Panc1 (cell line): ENCODE measurements at regions not wholly inside any gene's neighbourhood (a gene's known extent, or its start where the extent isn't known, plus 50 kb on each side); places are given as distances from the start of the nearest gene placed in this dataset.

Experiments
- ATAC-seq: fragments of 200-7000 bp; cut with Tn5 transposase; 2 replicates; pipeline ENCODE4 v1.9.1; 2020; ENCODE audit warnings: mild to moderate bottlenecking, moderate library complexity
- BruUV-seq: library from RNA; stranded (reverse); fragments of 400-500 nt; replicated peaks from 2 replicates; lab custom pipeline; 2021; lab: Mats Ljungman, UMichigan
- CTCF ChIA-PET: fragments of 300-600 bp; sonication (Branson Sonifier 250); formaldehyde crosslinking; loops from one replicate; lab custom pipeline; 2022; ENCODE audit warnings: antibody characterized with exemption; lab: Charles Lee
- POLR2A ChIA-PET: fragments of 300-600 bp; sonication (Branson Sonifier 250); formaldehyde crosslinking; loops from one replicate; lab custom pipeline; 2022; ENCODE audit warnings: antibody characterized with exemption; lab: Charles Lee
- DNase-seq: peaks from one replicate; pipeline ENCODE4 v3.0.0-alpha.2; 2010; ENCODE audit warnings: low read depth, low spot score
- H3K27ac ChIP-seq: 2 replicates; pipeline ENCODE4 v1.5.1; 2011; ENCODE audit warnings: mild to moderate bottlenecking, low read length, inconsistent platforms
- H3K27me3 ChIP-seq: fragments of 200-500 bp; sonication (Bioruptor generic); 2 replicates; pipeline ENCODE4 v1.6.0; 2014; ENCODE audit warnings: low read length, inconsistent platforms; ENCODE audit not compliant: control insufficient read depth, insufficient read depth
- H3K36me3 ChIP-seq: fragments of 200-500 bp; sonication (Bioruptor generic); 2 replicates; pipeline ENCODE4 v1.5.1; 2014; ENCODE audit warnings: inconsistent platforms, mild to moderate bottlenecking, low read length, moderate library complexity; ENCODE audit not compliant: control insufficient read depth, insufficient read depth
- H3K4me1 ChIP-seq: 2 replicates; pipeline ENCODE4 v1.5.1; 2011; ENCODE audit warnings: inconsistent platforms, mild to moderate bottlenecking, low read length, moderate library complexity; ENCODE audit not compliant: control insufficient read depth, insufficient read depth
- H3K4me3 ChIP-seq, 2 experiments: 2 replicates each; pipeline ENCODE4 v1.5.1; 2011 to 2012; ENCODE audit warnings: low read depth in 2 of 2, low read length in 2 of 2, mild to moderate bottlenecking in 2 of 2, inconsistent platforms in 1 of 2, moderate library complexity in 1 of 2
- H3K9me3 ChIP-seq: fragments of 200-500 bp; sonication (Bioruptor generic); 2 replicates; pipeline ENCODE4 v1.5.1; 2014; ENCODE audit warnings: low read depth, mild to moderate bottlenecking, inconsistent platforms, low read length, moderate library complexity; ENCODE audit not compliant: control insufficient read depth, insufficient read depth
- POLR2AphosphoS5 ChIP-seq: IDR thresholded peaks from 2 replicates; pipeline ENCODE4 v1.6.1; 2012; ENCODE audit warnings: mild to moderate bottlenecking, low read depth, low read length, moderate library complexity
- SIN3A ChIP-seq: IDR thresholded peaks from 2 replicates; pipeline ENCODE4 v1.6.1; 2012; ENCODE audit warnings: low read depth, mild to moderate bottlenecking, low read length, moderate library complexity, borderline replicate concordance; ENCODE audit not compliant: insufficient read depth
- TCF7L2 ChIP-seq: IDR thresholded peaks from 2 replicates; pipeline ENCODE4 v1.6.1; 2011; ENCODE audit warnings: mild to moderate bottlenecking, low read depth, low read length, inconsistent platforms
- in situ Hi-C: cut with HindIII; loops from 2 replicates; pipeline ENCODE4 v1.10.0; 2016; ENCODE audit warnings: low sequenced_read_pairs, low pct_unique_long_range_greater_than_20kb
- intact Hi-C: fragments of 100-400 bp; cut with micrococcal nuclease; formaldehyde crosslinking; loops from one replicate; pipeline ENCODE4 v1.10.0; 2022; ENCODE audit not compliant: unreplicated experiment
- TF ChIP-seq, protein P1 (sequence below), 2 experiments: IDR thresholded peaks; 2 replicates each; pipeline ENCODE4 v1.6.1; 2011 to 2012; ENCODE audit warnings: low read depth in 2 of 2, control low read depth in 1 of 2, low read length in 1 of 2, mild to moderate bottlenecking in 1 of 2, moderate library complexity in 1 of 2; ENCODE audit not compliant: insufficient read depth in 1 of 2
- TF ChIP-seq, protein P2 (sequence below): fragments of 450-650 bp; IDR thresholded peaks from 2 replicates; pipeline ENCODE4 v1.5.1; 2017; ENCODE audit warnings: mild to moderate bottlenecking

DNA sequence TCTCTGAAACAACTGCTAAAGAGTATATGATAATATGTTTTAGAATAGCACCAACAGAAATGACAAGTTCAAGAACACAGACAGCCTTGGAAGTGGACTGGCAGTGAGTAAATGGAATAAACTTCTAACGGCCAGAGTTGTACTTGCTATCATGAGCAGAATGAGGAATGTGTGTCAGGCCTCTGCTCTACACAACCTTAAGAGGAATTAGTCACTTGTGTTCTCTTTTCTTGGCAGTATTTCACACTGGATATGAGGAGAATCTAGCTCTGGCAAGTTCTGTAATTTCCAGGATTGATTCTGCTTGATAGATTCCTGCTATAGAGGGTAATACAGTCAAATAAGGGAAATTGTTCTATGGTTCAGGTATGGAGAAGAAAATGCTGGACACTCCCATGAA, 757.3 kb downstream of the EFNB2 start:
- ATAC-seq (no peak), DNase-seq (no peak)

DNA sequence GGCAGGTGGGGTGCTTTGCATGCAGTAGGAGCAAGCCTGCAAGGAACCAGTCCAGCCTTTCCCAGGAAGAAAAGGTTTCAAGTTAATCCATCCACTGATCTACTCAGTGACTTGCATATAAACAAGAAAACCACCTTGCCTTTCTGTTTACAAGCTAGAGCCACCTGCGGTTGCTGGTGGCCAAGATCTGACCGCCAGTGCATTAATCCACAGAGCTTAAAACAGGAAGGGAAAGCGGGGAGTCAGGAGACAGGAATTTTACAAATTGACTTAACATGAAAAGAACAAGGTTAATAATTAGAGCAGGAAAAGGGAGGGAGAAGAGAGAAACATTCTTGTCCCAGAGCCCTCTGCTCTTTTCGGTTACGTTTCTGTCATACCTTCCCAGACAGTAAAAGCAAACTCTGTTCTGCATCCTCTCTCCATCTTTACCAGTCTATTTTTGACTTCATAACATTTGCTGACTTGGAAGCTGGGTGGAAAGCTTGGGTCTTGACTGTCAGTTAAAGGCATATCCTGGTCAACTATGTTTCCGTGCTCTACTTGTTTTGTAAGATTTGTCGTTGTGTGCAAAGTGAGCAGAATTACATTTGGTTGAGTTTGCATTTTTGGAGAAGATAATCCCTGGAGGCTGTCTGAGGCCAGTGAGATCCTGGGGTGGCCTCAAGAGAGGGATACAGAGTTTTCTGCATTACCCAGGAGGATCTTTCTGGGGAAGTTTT, 760.6 kb downstream of the EFNB2 start:
- no peak for TF ChIP-seq SIN3A
- TF ChIP-seq, protein P1, sequence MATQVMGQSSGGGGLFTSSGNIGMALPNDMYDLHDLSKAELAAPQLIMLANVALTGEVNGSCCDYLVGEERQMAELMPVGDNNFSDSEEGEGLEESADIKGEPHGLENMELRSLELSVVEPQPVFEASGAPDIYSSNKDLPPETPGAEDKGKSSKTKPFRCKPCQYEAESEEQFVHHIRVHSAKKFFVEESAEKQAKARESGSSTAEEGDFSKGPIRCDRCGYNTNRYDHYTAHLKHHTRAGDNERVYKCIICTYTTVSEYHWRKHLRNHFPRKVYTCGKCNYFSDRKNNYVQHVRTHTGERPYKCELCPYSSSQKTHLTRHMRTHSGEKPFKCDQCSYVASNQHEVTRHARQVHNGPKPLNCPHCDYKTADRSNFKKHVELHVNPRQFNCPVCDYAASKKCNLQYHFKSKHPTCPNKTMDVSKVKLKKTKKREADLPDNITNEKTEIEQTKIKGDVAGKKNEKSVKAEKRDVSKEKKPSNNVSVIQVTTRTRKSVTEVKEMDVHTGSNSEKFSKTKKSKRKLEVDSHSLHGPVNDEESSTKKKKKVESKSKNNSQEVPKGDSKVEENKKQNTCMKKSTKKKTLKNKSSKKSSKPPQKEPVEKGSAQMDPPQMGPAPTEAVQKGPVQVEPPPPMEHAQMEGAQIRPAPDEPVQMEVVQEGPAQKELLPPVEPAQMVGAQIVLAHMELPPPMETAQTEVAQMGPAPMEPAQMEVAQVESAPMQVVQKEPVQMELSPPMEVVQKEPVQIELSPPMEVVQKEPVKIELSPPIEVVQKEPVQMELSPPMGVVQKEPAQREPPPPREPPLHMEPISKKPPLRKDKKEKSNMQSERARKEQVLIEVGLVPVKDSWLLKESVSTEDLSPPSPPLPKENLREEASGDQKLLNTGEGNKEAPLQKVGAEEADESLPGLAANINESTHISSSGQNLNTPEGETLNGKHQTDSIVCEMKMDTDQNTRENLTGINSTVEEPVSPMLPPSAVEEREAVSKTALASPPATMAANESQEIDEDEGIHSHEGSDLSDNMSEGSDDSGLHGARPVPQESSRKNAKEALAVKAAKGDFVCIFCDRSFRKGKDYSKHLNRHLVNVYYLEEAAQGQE (IDR thresholded peaks at IDR 0.05; ENCODE audit: insufficient read depth in 1 of 2, low read depth in 2 of 2, low read length in 1 of 2), result no peak
- TF ChIP-seq, protein P2, sequence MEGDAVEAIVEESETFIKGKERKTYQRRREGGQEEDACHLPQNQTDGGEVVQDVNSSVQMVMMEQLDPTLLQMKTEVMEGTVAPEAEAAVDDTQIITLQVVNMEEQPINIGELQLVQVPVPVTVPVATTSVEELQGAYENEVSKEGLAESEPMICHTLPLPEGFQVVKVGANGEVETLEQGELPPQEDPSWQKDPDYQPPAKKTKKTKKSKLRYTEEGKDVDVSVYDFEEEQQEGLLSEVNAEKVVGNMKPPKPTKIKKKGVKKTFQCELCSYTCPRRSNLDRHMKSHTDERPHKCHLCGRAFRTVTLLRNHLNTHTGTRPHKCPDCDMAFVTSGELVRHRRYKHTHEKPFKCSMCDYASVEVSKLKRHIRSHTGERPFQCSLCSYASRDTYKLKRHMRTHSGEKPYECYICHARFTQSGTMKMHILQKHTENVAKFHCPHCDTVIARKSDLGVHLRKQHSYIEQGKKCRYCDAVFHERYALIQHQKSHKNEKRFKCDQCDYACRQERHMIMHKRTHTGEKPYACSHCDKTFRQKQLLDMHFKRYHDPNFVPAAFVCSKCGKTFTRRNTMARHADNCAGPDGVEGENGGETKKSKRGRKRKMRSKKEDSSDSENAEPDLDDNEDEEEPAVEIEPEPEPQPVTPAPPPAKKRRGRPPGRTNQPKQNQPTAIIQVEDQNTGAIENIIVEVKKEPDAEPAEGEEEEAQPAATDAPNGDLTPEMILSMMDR, result no peak
- no peak for TF ChIP-seq POLR2AphosphoS5
- TF ChIP-seq TCF7L2, result no peak
- in situ Hi-C loops (no loop called here), intact Hi-C loops (no loop called here)
- Histone ChIP-seq H3K4me3 (no peak overlapping the region), H3K36me3 (no peaks in the 10 kb centered on the region), H3K27ac (no peak overlapping the region), H3K4me1 (no peaks in the 10 kb centered on the region; the same call in 1 of the 2 replicates), H3K9me3 (no peaks in the 10 kb centered on the region), H3K27me3 (no peaks in the 10 kb centered on the region)
- no TSS peak for BruUV-seq
- ChIA-PET CTCF (no interaction called here), POLR2A (no interaction called here)
- DNase-seq (no peak), ATAC-seq (no peak)

More for the DNA sequence above, 757.3 kb downstream of the EFNB2 start:
- intact Hi-C loops, result no loop called here
- Histone ChIP-seq H3K27ac (no peak overlapping the region), H3K36me3 (no peaks in the 10 kb centered on the region), H3K4me1 (no peaks in the 10 kb centered on the region; the same call in 1 of the 2 replicates), H3K27me3 (no peaks in the 10 kb centered on the region), H3K9me3 (no peaks in the 10 kb centered on the region), H3K4me3 (no peak overlapping the region)
- ChIA-PET CTCF (no interaction called here), POLR2A (no interaction called here)
- in situ Hi-C loops, result no loop called here
- TF ChIP-seq POLR2AphosphoS5 (no peak), TCF7L2 (no peak), SIN3A (no peak)
- TF ChIP-seq, protein P2, result no peak
- TF ChIP-seq, protein P1 (IDR thresholded peaks at IDR 0.05; ENCODE audit: insufficient read depth in 1 of 2, low read depth in 2 of 2, low read length in 1 of 2), result no peak
- no TSS peak for BruUV-seq
